Body of pancreas (tissue), 4 donors: ENCODE measurements at regions not wholly inside any gene's neighbourhood (a gene's known extent, or its start where the extent isn't known, plus 50 kb on each side); places are given as distances from the start of the nearest gene placed in this dataset.
"Not testable (repeated sequence)": the region's sequence is repeated elsewhere in the genome, so short reads cannot be mapped to it uniquely, and the experiment has no call there.

ENCODE experiments used
- ATAC-seq: fragments of 150-250 bp; one replicate; pipeline ENCODE4 v1.9.1; 2016
- DNase-seq, 4 donors: peaks; one replicate each; pipeline ENCODE4 v3.0.0-alpha.2; 2019
- H3K27ac ChIP-seq, 4 donors: fragments of 200-600 bp; sonication (generic); 1 replicate in 3 of 4; 2 replicates in 1 of 4; pipeline versions ENCODE4 v1.5.1 to v1.6.1; 2016 to 2019; ENCODE audit warnings: mild to moderate bottlenecking in 1 of 4, mixed read lengths in 1 of 4, moderate library complexity in 1 of 4
- H3K27me3 ChIP-seq, 2 donors: fragments of 200-600 bp; sonication (generic); one replicate each; pipeline ENCODE4 v1.6.0; 2016; ENCODE audit warnings: mild to moderate bottlenecking in 1 of 2
- H3K36me3 ChIP-seq, 2 donors: fragments of 200-600 bp; sonication (generic); replicated peaks in 1 of 2; 2 replicates each; pipeline ENCODE4 v1.5.1; 2016; ENCODE audit warnings: low read depth in 2 of 2; ENCODE audit not compliant: insufficient read depth in 1 of 2
- H3K4me1 ChIP-seq: fragments of 200-600 bp; sonication (generic); one replicate; pipeline ENCODE4 v1.6.0; 2016
- H3K4me3 ChIP-seq, 2 donors: fragments of 200-600 bp; sonication (generic); 1 replicate in 1 of 2; 2 replicates in 1 of 2; pipeline ENCODE4 v1.5.1; 2016 to 2019
- H3K9me3 ChIP-seq, 3 donors: fragments of 200-600 bp; sonication (generic); 1 replicate in 2 of 3; 2 replicates in 1 of 3; pipeline ENCODE4 v1.5.1; 2016
- POLR2A ChIP-seq, 3 donors: fragments of 450-650 bp; IDR thresholded peaks; one replicate each; pipeline ENCODE4 v1.6.1; 2016; ENCODE audit warnings: antibody characterized with exemption in 3 of 3, mild to moderate bottlenecking in 2 of 3
- whole genome bisulfite sequencing, 2 donors: methylation state at CpG; one replicate each; pipeline ENCODE4 v1.1.5; 2017; 5-methylcytosine and 5-hydroxymethylcytosine counted together
- intact Hi-C: fragments of 100-400 bp; cut with DNase I; formaldehyde crosslinking; loops from one replicate; pipeline ENCODE4 v1.15.1; 2023
- TF ChIP-seq, protein P1 (sequence below), 7 experiments: fragments of 450-650 bp in 4 of 7; fragments of 200-600 bp in 3 of 7; sonication (generic) in 3 of 7; IDR thresholded peaks; one replicate each; pipeline ENCODE4 v1.5.1; 2016 to 2019; ENCODE audit warnings: antibody characterized with exemption in 7 of 7

DNA sequence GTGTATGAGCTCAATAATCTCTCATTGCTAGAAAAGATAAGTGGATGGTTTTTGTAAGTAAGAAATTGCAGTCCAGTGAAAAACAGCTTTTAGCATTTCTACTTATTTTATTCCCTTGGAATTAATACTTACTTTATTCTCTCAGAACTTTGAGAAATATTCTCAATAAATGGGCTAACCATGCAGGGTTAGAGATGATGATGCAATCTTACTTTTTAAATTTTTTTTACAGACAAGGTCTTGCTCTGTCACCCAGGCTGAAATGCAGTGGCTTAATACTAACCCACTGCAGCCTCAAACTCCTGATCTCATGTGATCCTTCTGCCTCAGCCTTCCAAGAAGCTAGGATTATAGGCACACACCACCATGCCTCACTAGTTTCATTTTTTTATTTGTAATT lies 440.8 kb upstream of the ZP4 start:
- H3K27me3 ChIP-seq: no peaks in the 10 kb centered on the region
- no peaks in the 10 kb centered on the region for H3K9me3 ChIP-seq
- ATAC-seq: no peak
- DNase-seq: no peak
- peaks cover 37% of the 10 kb centered on the region for H3K4me1 ChIP-seq
- no peak for TF ChIP-seq POLR2A (IDR thresholded peaks at IDR 0.05)
- TF ChIP-seq, protein P1, sequence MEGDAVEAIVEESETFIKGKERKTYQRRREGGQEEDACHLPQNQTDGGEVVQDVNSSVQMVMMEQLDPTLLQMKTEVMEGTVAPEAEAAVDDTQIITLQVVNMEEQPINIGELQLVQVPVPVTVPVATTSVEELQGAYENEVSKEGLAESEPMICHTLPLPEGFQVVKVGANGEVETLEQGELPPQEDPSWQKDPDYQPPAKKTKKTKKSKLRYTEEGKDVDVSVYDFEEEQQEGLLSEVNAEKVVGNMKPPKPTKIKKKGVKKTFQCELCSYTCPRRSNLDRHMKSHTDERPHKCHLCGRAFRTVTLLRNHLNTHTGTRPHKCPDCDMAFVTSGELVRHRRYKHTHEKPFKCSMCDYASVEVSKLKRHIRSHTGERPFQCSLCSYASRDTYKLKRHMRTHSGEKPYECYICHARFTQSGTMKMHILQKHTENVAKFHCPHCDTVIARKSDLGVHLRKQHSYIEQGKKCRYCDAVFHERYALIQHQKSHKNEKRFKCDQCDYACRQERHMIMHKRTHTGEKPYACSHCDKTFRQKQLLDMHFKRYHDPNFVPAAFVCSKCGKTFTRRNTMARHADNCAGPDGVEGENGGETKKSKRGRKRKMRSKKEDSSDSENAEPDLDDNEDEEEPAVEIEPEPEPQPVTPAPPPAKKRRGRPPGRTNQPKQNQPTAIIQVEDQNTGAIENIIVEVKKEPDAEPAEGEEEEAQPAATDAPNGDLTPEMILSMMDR (IDR thresholded peaks at IDR 0.05): no peak
- intact Hi-C loops: no loop called here
- no peak overlapping the region for H3K4me3 ChIP-seq
- H3K36me3 ChIP-seq: no peaks in the 10 kb centered on the region
- H3K27ac ChIP-seq: no peak overlapping the region

DNA sequence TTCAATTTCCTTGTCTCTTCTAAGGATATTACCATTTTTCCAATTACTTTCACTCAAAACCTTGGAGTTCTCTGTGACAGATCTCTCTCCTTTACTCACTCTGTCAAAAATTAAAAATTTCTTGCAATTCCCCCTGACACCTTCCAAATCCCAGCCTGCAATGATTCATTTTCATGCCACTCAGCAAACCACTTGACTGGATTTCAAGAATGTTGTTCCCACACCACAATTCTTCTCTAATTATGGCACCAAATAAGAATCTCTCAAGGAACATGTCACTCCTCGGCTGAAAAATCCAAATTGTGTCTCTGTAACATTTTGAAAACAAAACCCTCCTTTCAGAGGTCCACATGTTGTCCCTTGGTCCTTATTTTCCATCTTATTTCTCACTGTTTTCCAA lies 438.9 kb upstream of the ZP4 start:
- Histone ChIP-seq H3K27me3 (no peaks in the 10 kb centered on the region), H3K9me3 (no peaks in the 10 kb centered on the region), H3K4me3 (no peak overlapping the region), H3K36me3 (no peaks in the 10 kb centered on the region), H3K27ac (no peak overlapping the region), H3K4me1 (peaks cover 32% of the 10 kb centered on the region)
- DNase-seq (no peak), ATAC-seq (no peak)
- intact Hi-C loops: no loop called here
- TF ChIP-seq POLR2A (IDR thresholded peaks at IDR 0.05): no peak
- TF ChIP-seq, protein P1 (IDR thresholded peaks at IDR 0.05): no peak
- 76 to 80% methylated on average over 1 of the region's 1 CpG for WGBS, 2 donors

DNA sequence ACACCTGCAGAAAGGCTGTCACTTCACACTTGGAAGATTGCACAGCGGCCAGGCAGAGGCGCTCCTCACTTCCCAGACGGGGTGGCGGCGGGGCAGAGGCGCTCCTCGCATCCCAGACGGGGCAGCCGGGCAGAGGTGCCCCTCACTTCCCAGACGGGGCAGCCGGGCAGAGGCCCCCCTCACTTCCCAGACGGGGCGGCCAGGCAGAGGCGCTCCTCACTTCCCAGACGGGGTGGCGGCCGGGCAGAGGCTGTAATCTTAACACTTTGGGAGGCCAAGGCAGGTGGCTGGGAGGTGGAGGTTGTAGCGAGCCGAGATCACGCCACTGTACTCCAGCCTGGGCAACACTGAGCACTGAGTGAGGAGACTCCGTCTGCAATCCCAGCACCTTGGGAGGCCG lies 436.3 kb upstream of the ZP4 start:
- 96% methylated on average over 13 to 22 of the region's 22 CpGs for WGBS, 2 donors
- ATAC-seq, H3K9me3 ChIP-seq, H3K4me3 ChIP-seq, intact Hi-C loops, H3K27me3 ChIP-seq, H3K36me3 ChIP-seq, DNase-seq, H3K27ac ChIP-seq: not testable (repeated sequence)
- H3K4me1 ChIP-seq: peaks cover 17% of the 10 kb centered on the region

DNA sequence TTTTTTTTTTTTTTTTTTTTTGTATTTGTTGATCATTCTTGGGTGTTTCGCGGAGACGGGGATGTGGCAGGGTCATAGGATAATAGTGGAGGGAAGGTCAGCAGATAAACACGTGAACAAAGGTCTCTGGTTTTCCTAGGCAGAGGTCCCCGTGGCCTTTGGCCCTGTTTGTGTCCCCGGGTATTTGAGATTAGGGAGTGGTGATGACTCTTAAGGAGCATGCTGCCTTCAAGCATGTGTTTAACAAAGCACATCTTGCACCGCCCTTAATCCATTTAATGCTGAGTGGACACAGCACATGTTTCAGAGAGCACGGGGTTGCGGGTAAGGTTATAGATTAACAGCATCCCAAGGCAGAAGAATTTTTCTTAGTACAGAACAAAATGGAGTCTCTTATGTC lies 435.8 kb upstream of the ZP4 start:
- H3K27ac ChIP-seq, intact Hi-C loops, H3K36me3 ChIP-seq, H3K4me3 ChIP-seq, ATAC-seq, DNase-seq, H3K9me3 ChIP-seq, H3K27me3 ChIP-seq: not testable (repeated sequence)
- 80 to 86% methylated on average over 9 of the region's 9 CpGs for WGBS, 2 donors
- peaks cover 11% of the 10 kb centered on the region for H3K4me1 ChIP-seq

DNA sequence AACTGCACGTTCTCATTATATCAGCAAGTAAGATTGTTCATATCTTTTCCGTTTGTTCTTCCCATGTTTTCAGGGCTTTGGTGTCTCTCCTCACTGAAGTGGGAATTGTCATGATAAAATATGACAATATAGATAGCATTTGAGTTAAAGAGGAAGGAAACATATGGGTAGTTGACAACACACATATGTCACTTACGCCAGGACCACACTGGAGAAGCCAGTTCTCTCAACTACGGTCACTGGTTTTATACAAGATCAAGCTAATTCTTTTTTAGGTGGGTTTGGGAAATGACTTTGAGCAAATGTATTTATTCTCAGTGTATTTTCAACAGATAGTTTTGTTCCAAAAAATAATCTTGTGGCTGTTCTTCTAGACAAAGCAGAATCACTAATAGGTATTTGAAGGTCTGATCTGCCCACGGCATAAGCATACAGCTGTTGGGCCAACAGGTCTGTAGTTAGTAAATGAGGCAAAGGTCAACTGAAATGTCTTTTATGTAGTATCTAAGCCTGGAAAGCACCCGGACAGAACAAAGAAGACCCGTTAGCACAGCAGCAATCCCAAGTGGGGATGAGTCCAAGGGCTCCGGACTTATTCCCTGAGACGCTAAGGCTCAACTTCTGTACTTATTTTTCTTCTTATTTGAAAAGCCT lies 433.6 kb upstream of the ZP4 start:
- no peaks in the 10 kb centered on the region for H3K36me3 ChIP-seq
- H3K27ac ChIP-seq: no peak overlapping the region
- TF ChIP-seq, protein P1 (IDR thresholded peaks at IDR 0.05): no peak
- no peak for TF ChIP-seq POLR2A (IDR thresholded peaks at IDR 0.05)
- H3K4me1 ChIP-seq: peaks cover 5% of the 10 kb centered on the region
- whole genome bisulfite sequencing, 2 donors: 58 to 63% methylated on average over 9 of the region's 9 CpGs
- H3K4me3 ChIP-seq: no peak overlapping the region
- intact Hi-C loops: no loop called here
- no peaks in the 10 kb centered on the region for H3K27me3 ChIP-seq
- no peak for DNase-seq
- no peak for ATAC-seq
- H3K9me3 ChIP-seq: no peaks in the 10 kb centered on the region

DNA sequence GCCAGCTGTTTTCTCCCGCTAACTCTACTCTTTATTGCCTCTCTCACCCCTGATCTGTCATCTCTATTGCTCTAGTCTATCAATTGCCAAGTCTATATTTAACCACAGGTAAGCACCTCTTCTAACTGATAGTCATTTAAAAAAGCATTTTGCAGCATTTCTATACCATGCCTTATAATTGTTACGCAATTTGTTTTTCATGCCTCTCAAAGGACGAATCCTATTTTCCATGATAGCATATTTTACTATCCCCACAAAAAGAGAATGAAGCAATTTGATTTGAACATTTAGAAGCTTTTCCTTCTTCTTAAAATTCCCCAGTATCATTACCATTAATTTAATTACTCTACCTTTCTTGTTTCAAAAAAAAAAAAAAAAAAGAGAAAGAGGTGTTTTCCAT lies 432.8 kb upstream of the ZP4 start:
- ATAC-seq (no peak), DNase-seq (no peak)
- WGBS, 2 donors: 84 to 92% methylated on average over 3 of the region's 3 CpGs
- Histone ChIP-seq H3K4me3 (no peak overlapping the region), H3K9me3 (no peaks in the 10 kb centered on the region), H3K36me3 (no peaks in the 10 kb centered on the region), H3K27ac (no peak overlapping the region), H3K27me3 (no peaks in the 10 kb centered on the region), H3K4me1 (peaks cover 5% of the 10 kb centered on the region)
- TF ChIP-seq, protein P1 (IDR thresholded peaks at IDR 0.05): no peak
- no peak for TF ChIP-seq POLR2A (IDR thresholded peaks at IDR 0.05)
- intact Hi-C loops: no loop called here
